ENCODE measurements at regions not wholly inside any gene's neighbourhood (a gene's known extent, or its start where the extent isn't known, plus 50 kb on each side); places are given as distances from the start of the nearest gene placed in this dataset.
A peak's percentile ranks its signal among the peaks of the same experiment; 100 is the strongest.

- Histone ChIP-seq H3K4me3 (no peak overlapping the region), H3K36me3 (no peaks in the 10 kb centered on the region), H3K27ac (peak overlapping the region in 3 of 10 donors; percentile 8 to 47 (median 35)), H3K9me3 (no peaks in the 10 kb centered on the region), H3K4me1 (peaks cover 0 to 10% (median 0%) of the 10 kb centered on the region in 9 donors), H3K27me3 (peaks cover 0 to 2% (median 0%) of the 10 kb centered on the region in 7 donors)
- TF ChIP-seq CTCF (IDR thresholded peaks at IDR 0.05) = no peak
- ATAC-seq = peak; percentile 37 to 80 (median 68)
- intact Hi-C loops (cut with DNase I) = no loop called here
- no peak for DNase-seq
- 59 to 72% methylated on average over 3 of the region's 3 CpGs for WGBS, 2 donors
These were observed 81.1 kb upstream of the SNAP25 start for GRCh38 chr20:10137533-10137932.

- intact Hi-C loops (cut with DNase I) = no loop called here
- WGBS, 2 donors = 44 to 58% methylated on average over 1 of the region's 1 CpG
- DNase-seq (no peak), ATAC-seq (no peak)
- Histone ChIP-seq H3K9me3 (peaks cover 0 to 4% (median 0%) of the 10 kb centered on the region in 11 donors), H3K36me3 (no peaks in the 10 kb centered on the region), H3K27ac (no peak overlapping the region), H3K4me3 (no peak overlapping the region), H3K27me3 (peaks cover 0 to 6% (median 0%) of the 10 kb centered on the region in 7 donors), H3K4me1 (no peaks in the 10 kb centered on the region)
- no peak for TF ChIP-seq CTCF (IDR thresholded peaks at IDR 0.05)
These were observed 61.1 kb upstream of the SNAP25 start for GRCh38 chr20:10157549-10157948.

DNA sequence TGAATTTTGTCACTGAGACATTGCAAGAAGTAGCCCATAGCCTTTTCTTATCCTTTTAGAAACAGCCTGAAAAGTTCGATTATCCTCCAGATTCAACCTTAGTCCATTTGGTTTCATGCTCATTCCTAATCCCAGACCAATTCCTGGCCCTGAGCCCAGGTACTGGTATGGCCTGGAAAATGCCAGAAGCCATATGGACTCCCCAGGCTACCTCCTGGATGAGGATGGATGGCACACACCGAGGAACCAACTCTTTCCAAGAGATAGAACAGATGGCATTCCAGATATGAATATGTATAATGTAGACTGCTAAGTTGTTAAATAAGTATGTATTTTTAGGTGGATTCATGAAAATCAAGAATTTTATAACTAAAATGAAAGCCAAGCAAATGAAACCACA lies 51.6 kb upstream of the SNAP25 start:
- Histone ChIP-seq H3K27ac (no peak overlapping the region), H3K27me3 (peaks cover 0 to 11% (median 7%) of the 10 kb centered on the region in 7 donors), H3K4me3 (no peak overlapping the region), H3K4me1 (peaks cover 0 to 7% (median 2%) of the 10 kb centered on the region in 9 donors), H3K9me3 (peaks cover 0 to 12% (median 0%) of the 10 kb centered on the region in 11 donors), H3K36me3 (no peaks in the 10 kb centered on the region)
- DNase-seq = no peak
- WGBS, 2 donors = 72 to 77% methylated on average over 2 of the region's 2 CpGs
- no peak for TF ChIP-seq CTCF (IDR thresholded peaks at IDR 0.05)
- intact Hi-C loops (cut with DNase I) = no loop called here
- ATAC-seq = no peak

GRCh38 chr20:10167594-10167993 lies 51.0 kb upstream of the SNAP25 start:
- no peaks in the 10 kb centered on the region for H3K36me3 ChIP-seq
- 77 to 84% methylated on average over 2 of the region's 2 CpGs for WGBS, 2 donors
- intact Hi-C loops (cut with DNase I) = no loop called here
- peaks cover 0 to 16% (median 13%) of the 10 kb centered on the region in 7 donors for H3K27me3 ChIP-seq
- H3K27ac ChIP-seq = no peak overlapping the region
- DNase-seq (no peak), ATAC-seq (no peak)
- peaks cover 0 to 12% (median 7%) of the 10 kb centered on the region in 9 donors for H3K4me1 ChIP-seq
- H3K4me3 ChIP-seq = no peak overlapping the region
- no peak for TF ChIP-seq CTCF (IDR thresholded peaks at IDR 0.05)
- peaks cover 0 to 12% (median 0%) of the 10 kb centered on the region in 11 donors for H3K9me3 ChIP-seq
